ENCODE measurements at regions not wholly inside any gene's neighbourhood (a gene's known extent, or its start where the extent isn't known, plus 50 kb on each side); places are given as distances from the start of the nearest gene placed in this dataset.

- TF ChIP-seq CTCF (IDR thresholded peaks at IDR 0.05) = no peak
- no peak for TF ChIP-seq POLR2A (IDR thresholded peaks at IDR 0.05)
Measured at GRCh38 chr7:47192978-47193377, 388.9 kb downstream of the TNS3 start.

All from thyroid gland (tissue), 4 donors.